Endothelial cell of umbilical vein (primary cell): ENCODE measurements at regions not wholly inside any gene's neighbourhood (a gene's known extent, or its start where the extent isn't known, plus 50 kb on each side); places are given as distances from the start of the nearest gene placed in this dataset.

ENCODE experiments used
- BruUV-seq: library from RNA; stranded (reverse); fragments of 400-500 nt; replicated peaks from 2 replicates; lab custom pipeline; 2021; lab: Mats Ljungman, UMichigan
- CTCF ChIA-PET: fragments of 300-600, 350-600 bp; sonication (Branson Sonifier 250); formaldehyde crosslinking; loops from one replicate; lab custom pipeline; 2021; ENCODE audit warnings: antibody characterized with exemption, inconsistent platforms; lab: Charles Lee
- POLR2A ChIA-PET: fragments of 300-600, 350-600 bp; sonication (Branson Sonifier 250); formaldehyde crosslinking; loops from one replicate; lab custom pipeline; 2021; ENCODE audit warnings: antibody characterized with exemption, inconsistent platforms; lab: Charles Lee
- DNase-seq: peaks from one replicate; pipeline ENCODE4 v3.0.0-alpha.2; 2011; ENCODE audit warnings: low read depth, low spot score
- FAIRE-seq: peaks from 2 replicates; lab custom pipeline; 2011; peaks lifted over from hg19 to GRCh38; lab: Jason Lieb, UNC
- H2AFZ ChIP-seq: 2 replicates; pipeline ENCODE4 v1.6.0; 2012; ENCODE audit warnings: low read depth, low read length, control low read depth, inconsistent platforms
- H3K27ac ChIP-seq: 2 replicates; pipeline ENCODE4 v1.5.1; 2011; ENCODE audit warnings: low read depth, mild to moderate bottlenecking, control low read depth, low read length, moderate library complexity; ENCODE audit not compliant: insufficient read depth
- H3K27me3 ChIP-seq, 2 experiments: 2 replicates each; pipeline versions ENCODE4 v1.6.0 to v1.6.1; 2011; ENCODE audit warnings: low read length in 2 of 2, mixed read lengths in 1 of 2; ENCODE audit not compliant: control insufficient read depth in 2 of 2, insufficient read depth in 2 of 2
- H3K36me3 ChIP-seq, 2 experiments: 2 replicates in 1 of 2; 3 replicates in 1 of 2; pipeline ENCODE4 v1.5.1; 2011; ENCODE audit warnings: low read length in 2 of 2, mild to moderate bottlenecking in 1 of 2, moderate library complexity in 1 of 2; ENCODE audit not compliant: control insufficient read depth in 2 of 2, insufficient read depth in 2 of 2; ENCODE audit errors: extremely low read depth in 1 of 2
- H3K4me1 ChIP-seq: 3 replicates; pipeline ENCODE4 v1.5.1; 2011; ENCODE audit warnings: mild to moderate bottlenecking, low read length; ENCODE audit not compliant: control insufficient read depth, insufficient read depth; ENCODE audit errors: extremely low read depth
- H3K4me2 ChIP-seq: 2 replicates; pipeline ENCODE4 v1.6.1; 2011; ENCODE audit warnings: low read length, control low read depth, mixed read lengths; ENCODE audit not compliant: insufficient read depth
- H3K4me3 ChIP-seq, 3 experiments: fragments of 200-600 bp in 1 of 3; sonication (generic), shearing (Covaris generic) in 1 of 3; replicated peaks in 1 of 3; 2 replicates each; pipeline ENCODE4 v1.5.1; 2011 to 2016; ENCODE audit warnings: control low read depth in 3 of 3, low read length in 3 of 3, mild to moderate bottlenecking in 2 of 3, inconsistent platforms in 1 of 3, low read depth in 1 of 3, moderate library complexity in 1 of 3; ENCODE audit not compliant: insufficient read depth in 1 of 3
- H3K79me2 ChIP-seq: 2 replicates; pipeline ENCODE4 v1.6.0; 2012; ENCODE audit warnings: low read length, inconsistent platforms; ENCODE audit not compliant: control insufficient read depth, insufficient read depth
- H3K9ac ChIP-seq: replicated peaks from 2 replicates; pipeline ENCODE3; 2011; ENCODE audit warnings: low read length, control low read depth; ENCODE audit not compliant: insufficient read depth; ENCODE audit errors: extremely low read depth
- H3K9me1 ChIP-seq: replicated peaks from 3 replicates; pipeline ENCODE4 v1.6.0; 2011; ENCODE audit warnings: mild to moderate bottlenecking, low read length; ENCODE audit not compliant: control insufficient read depth, insufficient read depth; ENCODE audit errors: extremely low read depth
- H3K9me3 ChIP-seq: replicated peaks from 2 replicates; pipeline ENCODE4 v1.5.1; 2012; ENCODE audit warnings: low read length, inconsistent platforms; ENCODE audit not compliant: control insufficient read depth, insufficient read depth
- H4K20me1 ChIP-seq: replicated peaks from 2 replicates; pipeline ENCODE3; 2011; ENCODE audit warnings: mild to moderate bottlenecking, low read length; ENCODE audit not compliant: control insufficient read depth, insufficient read depth; ENCODE audit errors: extremely low read depth
- EZH2 ChIP-seq: IDR thresholded peaks from 2 replicates; pipeline ENCODE4 v1.6.1; 2012; ENCODE audit warnings: borderline replicate concordance, low read depth, mild to moderate bottlenecking, moderate library complexity, low read length, inconsistent platforms; ENCODE audit not compliant: severe bottlenecking
- FOS ChIP-seq: IDR thresholded peaks from 2 replicates; pipeline ENCODE4 v1.6.1; 2011; ENCODE audit warnings: mild to moderate bottlenecking, low read length, moderate library complexity, borderline replicate concordance; ENCODE audit not compliant: insufficient read depth
- GATA2 ChIP-seq: IDR thresholded peaks from 2 replicates; pipeline ENCODE4 v1.7.0; 2011; ENCODE audit warnings: low read depth, mild to moderate bottlenecking, moderate library complexity, mixed read lengths, low read length; ENCODE audit not compliant: insufficient read length, insufficient read depth
- JUN ChIP-seq: IDR thresholded peaks from 2 replicates; pipeline ENCODE4 v1.6.1; 2011; ENCODE audit warnings: borderline replicate concordance, low read depth; ENCODE audit not compliant: insufficient read length, insufficient read depth
- MAX ChIP-seq: IDR thresholded peaks from 2 replicates; pipeline ENCODE4 v1.6.1; 2011; ENCODE audit not compliant: insufficient read depth, insufficient read length
- MYC ChIP-seq: IDR thresholded peaks from one replicate; pipeline ENCODE4 v1.6.1; 2011; ENCODE audit warnings: mild to moderate bottlenecking, low read depth, low read length
- POLR2A ChIP-seq: IDR thresholded peaks from 2 replicates; pipeline ENCODE4 v1.6.1; 2012; ENCODE audit warnings: low read depth, mild to moderate bottlenecking, control low read depth, low read length
- POLR2AphosphoS5 ChIP-seq: IDR thresholded peaks from 2 replicates; pipeline ENCODE4 v1.6.1; 2012; ENCODE audit warnings: low read depth, mild to moderate bottlenecking, control low read depth, low read length, moderate library complexity; ENCODE audit not compliant: insufficient read depth
- dilution Hi-C: fragments of 300-500 bp; cut with MboI; formaldehyde crosslinking; loops from one replicate; pipeline ENCODE4 v1.15.0; 2019; ENCODE audit warnings: low sequenced_read_pairs; ENCODE audit not compliant: extremely low pct_ligation_motif_present
- intact Hi-C: fragments of 100-400 bp; cut with micrococcal nuclease; formaldehyde crosslinking; loops from one replicate; pipeline ENCODE4 v1.10.0; 2022
- TF ChIP-seq, protein P1 (sequence below), 2 donors: IDR thresholded peaks; 1 replicate in 1 of 2; 2 replicates in 1 of 2; pipeline ENCODE4 v1.5.1; 2011; ENCODE audit warnings: low read length in 2 of 2, mild to moderate bottlenecking in 2 of 2, moderate library complexity in 2 of 2, control low read depth in 1 of 2, inconsistent platforms in 1 of 2, low read depth in 1 of 2; ENCODE audit not compliant: insufficient read depth in 1 of 2; ENCODE audit errors: extremely low read depth in 1 of 2

DNA sequence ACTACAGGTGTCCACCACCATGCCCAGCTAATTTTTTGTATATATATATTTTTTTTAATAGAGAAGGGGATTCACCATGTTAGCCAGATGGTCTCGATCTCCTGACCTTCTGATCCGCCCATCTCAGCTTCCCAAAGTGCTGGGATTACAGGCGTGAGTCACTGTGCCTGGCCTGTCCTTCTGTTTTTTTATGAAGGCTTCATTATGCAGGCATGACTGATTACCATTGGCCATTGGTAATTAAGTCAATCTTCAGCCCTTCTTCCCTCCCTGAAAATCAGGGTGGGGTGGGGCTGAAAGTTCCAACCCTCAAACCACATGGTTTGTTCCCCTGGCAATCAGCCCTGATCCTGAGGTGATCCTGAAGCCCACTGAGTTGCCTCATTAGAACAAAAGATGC is 336.9 kb downstream of the PTTG2 start:
- no peak overlapping the region for H3K4me3 ChIP-seq
- H3K27me3 ChIP-seq, result no peaks in the 10 kb centered on the region
- no peaks in the 10 kb centered on the region for H3K79me2 ChIP-seq
- no peaks in the 10 kb centered on the region for H4K20me1 ChIP-seq
- no peak for FAIRE-seq
- no peaks in the 10 kb centered on the region for H3K4me1 ChIP-seq
- BruUV-seq, result no TSS peak
- H3K36me3 ChIP-seq, result no peaks in the 10 kb centered on the region
- intact Hi-C loops (no loop called here), dilution Hi-C loops (no loop called here)
- ChIA-PET CTCF (no interaction called here), POLR2A (no interaction called here)
- TF ChIP-seq MYC (no peak), JUN (no peak), GATA2 (no peak), MAX (no peak), EZH2 (no peak), POLR2AphosphoS5 (no peak), FOS (no peak), POLR2A (no peak)
- TF ChIP-seq, protein P1, sequence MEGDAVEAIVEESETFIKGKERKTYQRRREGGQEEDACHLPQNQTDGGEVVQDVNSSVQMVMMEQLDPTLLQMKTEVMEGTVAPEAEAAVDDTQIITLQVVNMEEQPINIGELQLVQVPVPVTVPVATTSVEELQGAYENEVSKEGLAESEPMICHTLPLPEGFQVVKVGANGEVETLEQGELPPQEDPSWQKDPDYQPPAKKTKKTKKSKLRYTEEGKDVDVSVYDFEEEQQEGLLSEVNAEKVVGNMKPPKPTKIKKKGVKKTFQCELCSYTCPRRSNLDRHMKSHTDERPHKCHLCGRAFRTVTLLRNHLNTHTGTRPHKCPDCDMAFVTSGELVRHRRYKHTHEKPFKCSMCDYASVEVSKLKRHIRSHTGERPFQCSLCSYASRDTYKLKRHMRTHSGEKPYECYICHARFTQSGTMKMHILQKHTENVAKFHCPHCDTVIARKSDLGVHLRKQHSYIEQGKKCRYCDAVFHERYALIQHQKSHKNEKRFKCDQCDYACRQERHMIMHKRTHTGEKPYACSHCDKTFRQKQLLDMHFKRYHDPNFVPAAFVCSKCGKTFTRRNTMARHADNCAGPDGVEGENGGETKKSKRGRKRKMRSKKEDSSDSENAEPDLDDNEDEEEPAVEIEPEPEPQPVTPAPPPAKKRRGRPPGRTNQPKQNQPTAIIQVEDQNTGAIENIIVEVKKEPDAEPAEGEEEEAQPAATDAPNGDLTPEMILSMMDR (IDR thresholded peaks at IDR 0.05; ENCODE audit: extremely low read depth in 1 of 2, insufficient read depth in 1 of 2, low read depth in 1 of 2, low read length in 2 of 2), result no peak
- H3K4me2 ChIP-seq, result no peak overlapping the region
- no peak for DNase-seq
- H3K27ac ChIP-seq, result no peak overlapping the region
- H3K9me3 ChIP-seq, result no peaks in the 10 kb centered on the region
- no peaks in the 10 kb centered on the region for H3K9me1 ChIP-seq
- no peak overlapping the region for H3K9ac ChIP-seq
- no peak overlapping the region for H2AFZ ChIP-seq
